Activated CD4-positive, alpha-beta T cell treated with anti-CD3 and anti-CD28 coated beads, Interleukin-2, amount 50 U/mL, for 48 hours (primary cell): ENCODE measurements at regions not wholly inside any gene's neighbourhood (a gene's known extent, or its start where the extent isn't known, plus 50 kb on each side); places are given as distances from the start of the nearest gene placed in this dataset.
"Not testable (repeated sequence)": the region's sequence is repeated elsewhere in the genome, so short reads cannot be mapped to it uniquely, and the experiment has no call there.

Experiments
- DNase-seq, 2 experiments: peaks; one replicate each; pipeline ENCODE4 v3.0.0-alpha.2; 2020

DNA sequence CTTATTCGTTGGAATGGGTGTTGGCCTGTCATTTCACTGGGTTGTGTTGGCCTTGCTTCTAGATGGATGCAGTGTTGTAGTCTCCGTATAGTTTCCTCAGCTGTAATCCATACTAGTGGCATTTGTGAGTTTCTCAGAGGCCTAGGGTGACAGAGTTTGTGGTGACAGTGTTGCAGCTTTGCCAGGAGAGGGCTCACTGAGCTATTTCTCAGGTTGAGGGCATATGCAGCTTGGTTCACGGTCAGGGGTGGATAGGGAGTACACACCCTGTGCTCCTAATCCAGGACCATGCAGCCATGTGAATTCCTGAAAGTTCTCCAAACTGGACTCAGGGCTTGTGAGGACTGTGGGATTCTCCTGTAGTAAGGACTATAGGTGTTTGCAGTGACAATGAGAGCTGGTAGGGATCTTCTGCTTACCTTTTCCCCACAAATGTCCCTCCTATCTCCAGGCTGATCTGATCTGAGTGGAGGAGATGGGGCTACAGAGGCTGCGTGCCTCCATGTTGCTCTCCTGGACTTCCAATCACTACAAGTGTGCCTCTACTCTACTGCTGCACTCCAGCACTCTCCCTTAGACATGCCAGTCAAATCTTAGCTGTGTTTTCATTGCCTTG lies 229.0 kb downstream of the STK31 start:
- DNase-seq: no peak

DNA sequence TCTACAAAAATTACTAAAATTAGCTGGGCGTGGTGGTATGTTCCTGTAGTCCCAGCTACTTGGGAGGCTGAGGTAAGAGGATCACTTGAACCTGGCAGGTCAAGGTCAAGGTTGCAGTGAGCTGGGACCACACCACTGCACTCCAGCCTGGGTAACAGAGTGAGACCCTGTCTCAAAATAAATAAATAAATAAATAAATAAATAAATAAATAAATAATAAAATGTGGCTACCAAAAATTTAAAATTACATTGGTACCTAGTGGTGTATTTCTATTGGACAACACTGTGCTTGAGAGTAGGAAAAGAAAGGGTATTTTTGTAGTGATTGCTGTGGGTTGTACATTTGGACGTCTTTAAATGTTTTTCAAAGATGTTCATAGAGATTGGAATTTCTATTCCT lies 229.7 kb downstream of the STK31 start:
- not testable (repeated sequence) for DNase-seq

GRCh38 chr7:23941551-23941950 lies 231.5 kb downstream of the STK31 start:
- DNase-seq: no peak

- DNase-seq: no peak
These were observed 232.0 kb downstream of the STK31 start for GRCh38 chr7:23942032-23942431.

GRCh38 chr7:23944131-23944530 lies 234.1 kb downstream of the STK31 start:
- no peak for DNase-seq

DNA sequence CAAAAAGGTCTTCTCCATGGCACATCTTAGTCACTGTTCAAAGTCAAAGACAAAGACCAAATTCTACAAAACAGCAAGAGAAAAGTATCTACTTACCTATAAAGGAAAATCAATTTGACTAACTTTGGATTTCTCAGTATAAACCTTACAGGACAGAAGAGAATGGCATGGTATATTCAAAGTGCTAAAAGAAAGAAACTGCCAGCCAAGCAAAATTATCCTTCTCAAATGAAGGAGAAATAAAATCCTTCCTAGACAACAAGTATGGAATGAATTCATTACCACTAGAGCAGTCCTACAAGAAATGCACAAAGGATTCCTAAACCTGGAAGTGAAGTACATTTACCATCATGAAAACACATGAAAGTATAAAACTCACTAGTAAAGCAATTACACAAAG lies 235.5 kb downstream of the STK31 start:
- no peak for DNase-seq

DNA sequence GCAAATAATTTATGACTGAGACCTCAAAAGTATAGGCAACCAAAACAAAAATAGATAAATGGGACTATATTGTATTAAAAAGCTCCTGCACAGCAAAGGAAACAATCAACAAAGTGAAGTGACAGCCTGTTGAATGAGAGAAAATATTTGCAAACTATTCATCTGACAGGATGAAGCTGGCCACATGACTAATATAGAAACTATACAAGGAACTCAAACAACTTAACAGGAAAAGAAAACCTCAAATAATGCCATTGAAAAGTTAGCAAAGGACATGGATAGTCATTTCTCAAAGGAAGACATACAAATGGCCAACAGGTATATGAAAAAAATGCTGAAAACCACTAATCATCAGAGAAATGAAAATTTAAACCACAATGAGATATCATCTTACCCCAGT lies 245.1 kb downstream of the STK31 start:
- no peak for DNase-seq

DNA sequence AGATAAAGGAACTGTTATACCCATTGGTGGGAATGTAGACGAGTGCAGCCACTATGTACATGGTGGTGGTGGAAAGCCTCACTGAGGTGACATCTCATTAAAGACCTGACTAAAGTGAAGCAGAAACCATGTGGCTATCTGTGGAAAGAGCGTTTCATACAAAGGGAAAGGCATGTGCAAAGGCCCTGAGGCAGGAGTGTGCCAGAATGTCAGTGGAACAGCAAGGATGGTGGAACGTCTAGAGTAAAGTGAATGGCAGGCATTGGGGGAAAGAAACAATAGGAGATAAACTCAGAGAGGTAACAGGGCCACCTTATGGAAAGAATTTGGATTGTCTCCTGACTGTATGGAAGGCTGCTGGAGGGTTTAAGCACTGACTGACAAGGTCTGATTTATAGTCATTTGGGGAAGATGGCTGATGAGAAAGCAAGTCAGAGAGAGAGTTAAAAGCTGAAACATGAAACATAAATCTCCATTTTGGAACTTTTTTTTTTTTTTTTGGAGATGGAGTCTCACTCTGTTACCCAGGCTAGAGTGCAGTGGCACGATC lies 245.7 kb downstream of the STK31 start:
- no peak for DNase-seq

DNA sequence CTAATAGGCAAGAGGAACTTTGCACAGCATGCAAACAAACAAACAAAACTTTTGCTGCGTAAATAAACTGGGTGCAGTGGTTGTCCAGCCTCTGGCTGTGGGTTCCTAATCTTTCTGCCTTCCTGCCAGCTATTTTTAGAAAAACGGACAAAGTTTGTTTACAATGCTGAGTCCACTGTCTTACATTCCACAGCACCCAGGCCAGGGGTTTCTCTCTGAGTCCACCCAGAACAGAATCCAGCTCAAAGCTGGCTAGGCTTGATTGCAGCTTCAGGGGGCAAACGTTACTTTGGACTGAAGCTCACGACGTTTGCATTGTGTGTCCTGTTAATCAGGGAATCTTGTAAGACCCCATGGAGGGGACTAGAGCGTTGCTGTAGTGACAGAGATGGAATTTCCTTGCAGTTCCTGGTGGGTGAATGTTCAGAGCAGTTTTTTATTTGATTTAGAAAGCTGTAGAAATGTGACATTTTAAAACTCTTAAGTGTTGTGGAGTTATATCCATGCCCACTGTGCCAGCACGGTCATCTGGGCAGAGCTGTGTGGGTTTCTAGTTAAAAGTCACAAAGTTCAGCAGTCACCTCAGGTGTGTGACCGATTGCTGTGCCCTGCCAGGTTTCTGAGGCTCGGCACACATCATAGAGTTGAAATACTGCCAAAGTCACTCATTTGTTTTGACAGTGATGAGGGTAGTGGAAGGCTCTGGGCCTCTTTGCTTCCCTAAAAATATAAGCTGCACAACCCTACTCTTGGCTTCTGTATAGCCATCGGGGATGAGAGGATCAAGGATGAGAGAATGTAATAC lies 247.0 kb downstream of the STK31 start:
- no peak for DNase-seq

DNA sequence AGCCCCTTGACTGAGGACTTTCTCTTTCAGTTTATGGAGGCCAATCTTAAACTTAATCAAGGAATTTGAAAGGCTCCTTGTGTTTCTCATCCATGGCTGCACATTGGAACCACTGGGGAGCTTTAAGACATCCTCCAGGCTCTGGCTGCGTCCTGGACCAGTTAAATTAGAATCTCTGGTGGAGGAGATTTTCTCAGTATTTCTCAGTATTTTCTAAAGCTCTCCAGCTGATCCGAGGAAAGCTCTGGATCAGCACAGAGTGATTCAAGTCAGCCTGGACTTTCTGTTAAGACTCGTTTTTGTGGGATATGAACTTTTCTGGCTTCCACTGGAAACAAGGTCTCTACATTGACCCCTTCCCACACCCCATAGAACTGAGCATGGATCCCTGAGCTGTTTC lies 249.8 kb downstream of the STK31 start:
- DNase-seq: no peak

- no peak for DNase-seq
These were observed 250.3 kb downstream of the STK31 start for GRCh38 chr7:23960361-23960760.

GRCh38 chr7:23963461-23964165 lies 253.6 kb downstream of the STK31 start:
- no peak for DNase-seq

DNA sequence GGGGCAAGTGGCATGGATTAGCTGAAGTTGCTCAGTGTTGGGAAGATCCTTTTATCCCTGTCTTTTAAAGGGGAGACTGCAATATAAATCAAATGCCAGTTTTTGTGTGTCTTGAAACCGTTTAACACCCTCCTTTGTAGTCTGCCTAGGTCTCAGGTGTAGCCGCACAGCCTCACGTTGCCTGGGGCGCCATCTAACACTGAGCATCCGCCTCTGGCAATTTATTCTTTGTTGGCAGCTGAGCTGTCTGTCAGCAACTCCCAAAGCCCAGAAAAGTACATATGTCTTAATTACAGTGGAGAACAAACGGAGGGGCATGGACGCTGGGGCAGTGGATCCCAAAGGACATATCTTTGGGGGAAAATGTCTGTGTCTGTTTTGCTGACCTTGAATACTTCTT lies 254.7 kb downstream of the STK31 start:
- no peak for DNase-seq

DNA sequence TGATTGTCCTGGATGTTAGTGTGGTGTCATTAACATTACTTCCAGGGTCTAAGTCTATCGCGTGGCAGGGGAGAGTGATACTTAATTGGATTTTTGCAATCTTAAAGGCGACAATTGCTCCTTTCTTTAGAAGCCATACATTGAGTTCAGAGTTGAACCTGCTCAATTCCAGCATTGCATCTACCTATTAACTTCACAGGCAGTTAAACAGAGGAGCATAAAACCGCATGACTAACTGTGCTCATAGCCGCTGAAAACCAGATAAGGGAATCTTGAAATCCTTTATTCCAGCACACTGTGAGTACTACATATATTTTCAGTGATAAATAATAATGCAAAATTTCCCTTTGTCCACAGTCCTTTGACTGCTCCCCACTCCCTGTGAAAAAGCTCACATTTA lies 255.3 kb downstream of the STK31 start:
- no peak for DNase-seq

DNA sequence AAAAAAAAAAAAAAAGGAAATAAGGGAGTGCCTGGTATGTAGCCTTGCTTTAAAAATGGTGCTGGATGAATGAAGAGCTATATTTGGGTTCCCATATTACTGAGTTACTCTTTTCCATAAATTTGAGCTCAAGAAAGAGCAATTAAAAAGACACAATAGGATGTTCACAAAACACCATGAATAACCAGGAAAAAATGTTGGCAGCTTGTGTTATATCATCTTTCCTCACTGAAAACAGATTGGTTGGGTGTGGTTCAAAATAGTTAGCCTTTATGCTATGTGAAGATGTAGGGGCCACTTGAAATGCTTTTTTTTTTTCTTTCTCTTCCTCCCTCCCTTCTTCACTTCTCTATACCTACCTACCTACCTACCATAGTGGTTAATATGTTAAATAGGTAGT lies 256.9 kb downstream of the STK31 start:
- no peak for DNase-seq

DNA sequence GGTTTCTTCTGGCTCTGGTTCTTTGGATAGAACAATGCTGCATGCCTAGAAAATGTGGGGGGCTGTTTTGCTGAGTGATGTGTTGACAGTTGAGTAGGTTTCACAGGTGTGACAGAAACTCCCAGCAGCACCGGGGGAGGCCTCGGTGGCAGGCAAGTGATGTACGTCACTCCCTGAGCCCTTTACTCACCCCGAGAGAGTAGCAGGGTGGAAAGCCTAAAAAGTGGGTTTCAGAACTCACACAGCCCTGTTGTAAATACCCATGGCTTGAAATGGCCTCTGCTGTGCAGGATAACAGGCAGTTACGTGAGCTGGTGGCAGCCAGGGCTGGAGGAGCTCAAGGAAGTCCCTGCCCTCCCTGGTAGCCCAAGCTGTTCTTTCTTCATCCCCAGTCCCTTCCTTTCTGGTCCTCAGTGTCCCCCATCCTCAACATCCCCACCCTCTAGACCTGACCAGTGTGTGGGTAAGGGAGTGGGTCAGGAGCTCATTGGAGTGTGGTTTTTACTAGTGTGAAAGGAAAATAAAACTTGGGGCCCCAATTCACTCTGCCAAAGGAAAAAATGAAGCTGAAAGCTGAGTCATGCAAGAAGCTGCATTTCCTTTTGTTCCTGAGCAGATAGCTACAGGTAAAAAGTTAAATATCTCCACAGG lies 258.1 kb downstream of the STK31 start:
- DNase-seq: no peak

DNA sequence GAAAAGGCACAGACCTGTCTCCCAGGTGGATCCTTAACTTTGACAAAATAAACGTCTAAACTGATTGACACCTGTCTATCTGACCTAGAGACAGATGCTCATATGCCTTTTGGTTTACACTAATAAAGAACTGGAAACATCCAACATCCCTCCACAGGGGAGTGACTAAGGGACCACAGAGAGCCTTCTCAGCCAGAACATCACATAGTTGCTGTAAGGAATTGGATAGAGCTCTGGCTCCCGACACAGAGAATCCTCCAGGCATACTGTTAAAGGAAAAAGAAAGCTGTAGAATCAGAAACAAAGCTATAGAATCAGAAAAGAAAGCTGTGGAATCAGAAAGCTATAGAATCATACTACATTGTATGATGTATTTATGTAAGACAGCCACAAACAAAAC lies 258.8 kb downstream of the STK31 start:
- DNase-seq: no peak

DNA sequence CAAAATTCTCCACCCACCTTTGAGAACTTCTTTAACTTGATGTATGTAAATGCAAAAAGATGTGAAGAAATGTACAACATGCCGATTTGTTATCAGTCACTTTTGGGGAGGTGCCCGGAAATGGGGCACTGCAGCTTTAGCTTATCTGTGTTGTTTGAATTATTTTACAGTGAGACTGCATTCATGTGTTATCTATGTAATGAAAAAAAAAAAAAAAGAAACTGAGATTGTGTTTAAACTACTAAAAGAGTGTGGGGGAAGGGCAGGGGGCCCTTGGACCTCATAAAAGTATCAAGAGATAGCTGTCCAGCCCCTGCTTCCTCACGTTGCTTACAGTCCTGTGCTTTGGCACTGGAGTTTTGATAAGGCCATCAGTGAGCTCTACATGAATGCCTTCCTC lies 259.4 kb downstream of the STK31 start:
- no peak for DNase-seq

DNA sequence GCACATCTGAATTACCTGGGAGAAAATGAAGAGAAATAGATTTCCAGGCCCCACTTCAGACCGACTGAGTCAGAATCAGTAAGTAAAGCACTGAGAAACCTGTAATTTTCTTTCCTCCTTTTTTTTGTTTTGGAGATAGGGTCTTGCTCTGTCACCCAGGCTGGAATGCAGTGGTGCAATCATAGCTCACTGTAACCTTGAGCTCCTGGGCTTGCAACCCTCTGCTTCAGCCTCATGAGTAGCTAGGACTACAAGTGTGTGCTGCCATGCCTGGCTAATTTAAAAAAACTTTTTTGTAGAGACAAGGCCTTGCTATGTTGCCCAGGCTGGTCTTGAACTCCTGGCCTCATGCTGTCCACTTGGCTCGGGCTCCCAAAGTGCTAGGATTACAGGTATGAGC lies 260.2 kb downstream of the STK31 start:
- DNase-seq: no peak

DNA sequence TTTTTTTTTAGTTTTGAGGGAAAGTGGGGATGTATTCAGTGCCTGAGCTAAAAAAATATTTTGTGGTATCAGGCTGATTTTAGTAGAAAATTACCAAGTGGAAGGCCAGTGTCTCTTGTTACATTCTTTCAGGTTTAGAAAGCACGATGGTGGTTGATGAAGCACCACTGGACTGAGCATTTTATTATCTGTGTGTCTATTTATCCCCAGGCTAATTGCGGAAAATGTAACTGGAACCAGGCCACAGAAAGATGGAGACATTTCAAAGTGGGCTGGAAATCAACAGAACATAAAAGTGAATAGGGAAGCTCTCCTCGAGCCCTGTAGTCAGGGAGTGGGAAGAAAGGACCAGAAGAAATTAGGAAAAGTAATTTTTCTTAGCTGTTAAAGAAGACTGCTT lies 261.0 kb downstream of the STK31 start:
- no peak for DNase-seq

GRCh38 chr7:23972057-23972456 lies 262.0 kb downstream of the STK31 start:
- DNase-seq: no peak

DNA sequence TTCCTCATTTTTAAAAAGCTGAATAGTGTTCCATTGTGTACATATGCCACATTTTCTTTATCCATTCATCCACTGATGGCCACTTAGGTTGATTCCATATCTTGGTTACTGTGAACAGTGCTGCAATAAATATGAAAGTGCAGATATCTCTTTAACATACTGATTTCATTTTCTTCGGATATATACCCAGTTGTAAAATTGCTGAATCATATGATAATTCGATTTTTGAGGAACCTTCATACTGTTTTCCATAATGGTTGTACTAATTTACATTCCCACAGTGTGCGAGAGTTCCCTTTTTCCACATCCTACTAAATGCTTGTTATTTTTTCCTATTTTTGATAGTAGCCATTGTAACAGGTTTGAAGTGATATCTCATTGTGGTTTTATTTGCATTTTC lies 263.2 kb downstream of the STK31 start:
- DNase-seq: no peak

DNA sequence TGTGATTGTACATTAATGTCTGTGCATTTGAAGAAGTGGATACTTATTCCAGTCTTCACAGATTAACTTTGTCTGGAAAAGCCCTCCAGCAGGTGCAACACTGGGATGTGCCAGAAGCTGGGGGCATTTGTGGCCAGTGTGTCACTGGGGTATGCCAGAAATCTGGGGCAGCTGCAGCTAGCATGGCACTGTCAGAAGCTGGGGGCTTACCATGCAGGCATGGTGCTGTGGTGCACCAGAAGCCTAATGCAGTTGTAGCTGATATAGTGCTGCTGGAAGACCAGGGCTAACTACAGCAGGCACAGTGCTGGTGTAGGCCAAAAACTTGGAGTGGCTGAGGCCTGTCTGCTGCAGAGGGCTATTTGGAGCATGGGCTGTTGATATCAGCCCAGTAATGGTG lies 270.1 kb downstream of the STK31 start:
- no peak for DNase-seq
